ENCODE measurements at regions not wholly inside any gene's neighbourhood (a gene's known extent, or its start where the extent isn't known, plus 50 kb on each side); places are given as distances from the start of the nearest gene placed in this dataset.

DNA sequence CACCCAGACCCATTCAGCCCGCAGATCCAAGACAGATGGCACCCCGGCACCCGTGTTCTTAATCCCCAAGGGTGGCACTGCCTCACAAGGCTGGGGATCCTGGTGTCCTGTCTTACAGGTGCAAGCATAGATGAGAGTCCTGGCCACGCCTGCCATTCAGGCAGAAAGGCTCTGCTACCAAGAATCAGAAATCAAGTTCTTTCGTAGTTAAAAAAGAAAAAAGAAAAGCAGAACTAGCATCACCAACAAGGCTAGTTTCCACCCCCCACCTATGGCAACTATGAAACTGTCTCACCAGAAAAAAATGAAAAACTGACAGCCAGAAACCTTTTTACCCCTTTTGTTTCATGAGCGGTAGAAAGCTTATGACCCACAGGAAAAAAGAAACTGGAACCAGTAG lies 170.4 kb downstream of the SYK start:
- DNase-seq (ENCODE audit: low read depth): no peak
- H3K36me3 ChIP-seq (ENCODE audit: control insufficient read depth, insufficient read depth, low read length): no peaks in the 10 kb centered on the region
- ChIA-PET POLR2A (no interaction called here), CTCF (no interaction called here)
- H3K4me3 ChIP-seq (ENCODE audit: low read depth, low read length): no peak overlapping the region
- H3K27me3 ChIP-seq (ENCODE audit: control insufficient read depth, insufficient read depth, low read length): no peaks in the 10 kb centered on the region
- TF ChIP-seq, protein P1, sequence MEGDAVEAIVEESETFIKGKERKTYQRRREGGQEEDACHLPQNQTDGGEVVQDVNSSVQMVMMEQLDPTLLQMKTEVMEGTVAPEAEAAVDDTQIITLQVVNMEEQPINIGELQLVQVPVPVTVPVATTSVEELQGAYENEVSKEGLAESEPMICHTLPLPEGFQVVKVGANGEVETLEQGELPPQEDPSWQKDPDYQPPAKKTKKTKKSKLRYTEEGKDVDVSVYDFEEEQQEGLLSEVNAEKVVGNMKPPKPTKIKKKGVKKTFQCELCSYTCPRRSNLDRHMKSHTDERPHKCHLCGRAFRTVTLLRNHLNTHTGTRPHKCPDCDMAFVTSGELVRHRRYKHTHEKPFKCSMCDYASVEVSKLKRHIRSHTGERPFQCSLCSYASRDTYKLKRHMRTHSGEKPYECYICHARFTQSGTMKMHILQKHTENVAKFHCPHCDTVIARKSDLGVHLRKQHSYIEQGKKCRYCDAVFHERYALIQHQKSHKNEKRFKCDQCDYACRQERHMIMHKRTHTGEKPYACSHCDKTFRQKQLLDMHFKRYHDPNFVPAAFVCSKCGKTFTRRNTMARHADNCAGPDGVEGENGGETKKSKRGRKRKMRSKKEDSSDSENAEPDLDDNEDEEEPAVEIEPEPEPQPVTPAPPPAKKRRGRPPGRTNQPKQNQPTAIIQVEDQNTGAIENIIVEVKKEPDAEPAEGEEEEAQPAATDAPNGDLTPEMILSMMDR (IDR thresholded peaks at IDR 0.05; ENCODE audit: insufficient read depth, low read depth, low read length): no peak

DNA sequence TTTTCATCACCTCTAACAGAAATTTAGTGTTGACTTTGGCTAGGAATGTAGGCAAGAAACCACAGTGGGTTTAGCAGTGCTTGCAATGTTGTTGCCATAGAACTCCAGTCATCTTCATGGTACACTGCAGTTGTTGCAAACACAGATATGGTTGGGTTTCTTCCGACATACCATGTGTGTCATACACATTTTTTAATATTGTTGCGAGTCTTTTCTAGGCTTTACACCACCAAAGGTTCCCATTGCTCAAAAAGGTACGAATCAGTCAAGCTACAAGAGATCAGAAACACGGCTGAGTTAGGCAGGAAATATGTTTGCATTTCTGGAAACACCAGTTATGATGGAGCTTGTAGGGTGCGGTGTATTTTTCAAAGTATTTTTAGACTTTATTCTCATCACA lies 172.4 kb downstream of the SYK start:
- TF ChIP-seq, protein P1 (IDR thresholded peaks at IDR 0.05; ENCODE audit: insufficient read depth, low read depth, low read length): no peak
- POLR2A ChIA-PET: no interaction called here
- DNase-seq (ENCODE audit: low read depth): no peak
- no peaks in the 10 kb centered on the region for H3K27me3 ChIP-seq (ENCODE audit: control insufficient read depth, insufficient read depth, low read length)
- no peak overlapping the region for H3K4me3 ChIP-seq (ENCODE audit: low read depth, low read length)
- CTCF ChIA-PET: interaction anchor here (0.7 kb wide), 1 partner anchor 17 kb away, joined by 3 read pairs; no protein-coding TSS in a partner anchor
- H3K36me3 ChIP-seq (ENCODE audit: control insufficient read depth, insufficient read depth, low read length): no peaks in the 10 kb centered on the region

DNA sequence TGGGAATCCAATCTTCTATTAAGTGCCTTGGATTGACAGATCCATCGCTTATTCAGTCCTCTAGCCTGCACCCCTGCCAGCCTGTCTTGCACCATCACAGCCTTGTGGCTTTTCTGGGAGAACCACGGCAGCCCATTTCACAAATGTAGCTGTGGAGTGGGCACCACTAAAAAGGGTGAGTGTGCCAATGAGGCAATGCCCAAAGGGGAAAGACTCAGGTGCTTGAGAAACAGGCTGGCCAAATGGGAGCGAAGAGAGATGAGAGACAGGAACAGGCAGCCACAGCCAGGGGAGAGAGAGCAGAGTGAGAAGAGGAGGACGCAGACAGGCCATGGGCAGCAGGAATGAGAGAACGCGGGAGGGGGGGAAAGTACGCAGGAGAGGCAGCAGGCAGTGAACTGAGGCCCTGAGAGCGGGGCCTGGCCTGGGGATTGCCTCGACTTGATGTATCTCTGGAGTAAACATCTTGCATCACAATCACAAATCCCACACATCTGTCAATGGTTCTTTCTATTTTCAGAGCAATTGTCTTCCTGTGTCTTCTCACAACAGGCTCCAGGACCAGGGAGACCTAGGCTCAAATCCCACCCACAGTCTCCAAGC lies 173.1 kb downstream of the SYK start:
- TF ChIP-seq, protein P1 (IDR thresholded peaks at IDR 0.05; ENCODE audit: insufficient read depth, low read depth, low read length): no peak
- Histone ChIP-seq H3K4me3 (ENCODE audit: low read depth, low read length) (no peak overlapping the region), H3K36me3 (ENCODE audit: control insufficient read depth, insufficient read depth, low read length) (no peaks in the 10 kb centered on the region), H3K27me3 (ENCODE audit: control insufficient read depth, insufficient read depth, low read length) (no peaks in the 10 kb centered on the region)
- CTCF ChIA-PET: no interaction called here
- DNase-seq (ENCODE audit: low read depth): no peak
- POLR2A ChIA-PET: no interaction called here

GRCh38 chr9:90975781-90976538 lies 174.3 kb downstream of the SYK start:
- ChIA-PET POLR2A (interaction anchor here (0.7 kb wide), 1 partner anchor 380 kb away, joined by 5 read pairs; no protein-coding TSS in a partner anchor), CTCF (interaction anchor here (0.6 kb wide), 1 partner anchor 35 kb away, joined by 3 read pairs; no protein-coding TSS in a partner anchor)
- no peaks in the 10 kb centered on the region for H3K36me3 ChIP-seq (ENCODE audit: control insufficient read depth, insufficient read depth, low read length)
- H3K27me3 ChIP-seq (ENCODE audit: control insufficient read depth, insufficient read depth, low read length): no peaks in the 10 kb centered on the region
- TF ChIP-seq, protein P1 (IDR thresholded peaks at IDR 0.05; ENCODE audit: insufficient read depth, low read depth, low read length): no peak
- no peak overlapping the region for H3K4me3 ChIP-seq (ENCODE audit: low read depth, low read length)
- DNase-seq (ENCODE audit: low read depth): no peak

GRCh38 chr9:90979138-90979551 lies 177.5 kb downstream of the SYK start:
- ChIA-PET POLR2A (no interaction called here), CTCF (interaction anchor here (1.2 kb wide), 1 partner anchor 64 kb away, joined by 4 read pairs; no protein-coding TSS in a partner anchor)
- TF ChIP-seq, protein P1 (IDR thresholded peaks at IDR 0.05; ENCODE audit: insufficient read depth, low read depth, low read length): no peak
- H3K4me3 ChIP-seq (ENCODE audit: low read depth, low read length): no peak overlapping the region
- no peaks in the 10 kb centered on the region for H3K36me3 ChIP-seq (ENCODE audit: control insufficient read depth, insufficient read depth, low read length)
- H3K27me3 ChIP-seq (ENCODE audit: control insufficient read depth, insufficient read depth, low read length): no peaks in the 10 kb centered on the region
- no peak for DNase-seq (ENCODE audit: low read depth)
